K562 (cell line): ENCODE measurements at regions not wholly inside any gene's neighbourhood (a gene's known extent, or its start where the extent isn't known, plus 50 kb on each side); places are given as distances from the start of the nearest gene placed in this dataset.

Source experiments
- ATAC-seq: fragments of 200-7000 bp; cut with Tn5 transposase; 3 replicates; pipeline ENCODE4 v1.9.1; 2020; ENCODE audit warnings: moderate library complexity
- BruUV-seq: library from RNA; stranded (reverse); fragments of 400-500 nt; replicated peaks from 2 replicates; lab custom pipeline; 2021; lab: Mats Ljungman, UMichigan
- CTCF ChIA-PET: fragments of 300-600 bp; formaldehyde crosslinking; extraction: SDS; loops from one replicate; lab custom pipeline; 2021; ENCODE audit warnings: low intra/inter-chr PET ratio; lab: Yijun Ruan, JAX
- POLR2A ChIA-PET: fragments of 300-600, 350-650 bp; sonication (Branson Sonifier 250); formaldehyde crosslinking; extraction: SDS; loops from one replicate; lab custom pipeline; 2021; ENCODE audit warnings: antibody characterized with exemption, inconsistent platforms; lab: Yijun Ruan, JAX
- DNase-seq, 4 experiments: peaks; one replicate each; pipeline versions ENCODE4 v3.0.0 to v3.0.0-alpha.2; 2011 to 2018; ENCODE audit warnings: low spot score in 3 of 4, mixed read lengths in 3 of 4; ENCODE audit errors: extremely low read depth in 1 of 4
- FAIRE-seq: peaks from 2 replicates; lab custom pipeline; 2011; peaks lifted over from hg19 to GRCh38; lab: Jason Lieb, UNC
- H2AFZ ChIP-seq: 2 replicates; pipeline ENCODE4 v1.6.0; 2011; ENCODE audit warnings: low read depth, low read length, control low read depth, inconsistent platforms
- H3K27ac ChIP-seq: fragments of 200-600 bp; 3 replicates; pipeline ENCODE4 v1.8.0; 2011; ENCODE audit warnings: low read depth, mild to moderate bottlenecking, control low read depth, inconsistent platforms, low read length, moderate library complexity, mixed read lengths; ENCODE audit errors: extremely low read depth
- H3K27me3 ChIP-seq, 2 experiments: fragments of 300-600 bp in 1 of 2; 2 replicates in 1 of 2; 3 replicates in 1 of 2; pipeline versions ENCODE4 v1.6.0 to v1.8.0; 2011; ENCODE audit warnings: inconsistent platforms in 2 of 2, low read length in 2 of 2, mild to moderate bottlenecking in 1 of 2, mixed read lengths in 1 of 2, moderate library complexity in 1 of 2; ENCODE audit not compliant: control insufficient read depth in 2 of 2, insufficient read depth in 2 of 2
- H3K36me3 ChIP-seq: fragments of 300-600 bp; 3 replicates; pipeline ENCODE4 v1.8.0; 2011; ENCODE audit warnings: mild to moderate bottlenecking, low read length, inconsistent platforms; ENCODE audit not compliant: control insufficient read depth, insufficient read depth
- H3K4me1 ChIP-seq, 2 experiments: fragments of 200-600 bp in 1 of 2; replicated peaks in 1 of 2; 2 replicates in 1 of 2; 3 replicates in 1 of 2; pipeline versions ENCODE4 v1.5.1 to v1.8.0; 2011; ENCODE audit warnings: inconsistent platforms in 2 of 2, low read length in 2 of 2, mild to moderate bottlenecking in 1 of 2, mixed read lengths in 1 of 2, moderate library complexity in 1 of 2; ENCODE audit not compliant: control insufficient read depth in 2 of 2, insufficient read depth in 2 of 2
- H3K4me2 ChIP-seq: 2 replicates; pipeline ENCODE4 v1.6.1; 2011; ENCODE audit warnings: low read length, control low read depth, inconsistent platforms, mixed read lengths; ENCODE audit not compliant: insufficient read depth
- H3K4me3 ChIP-seq: fragments of 200-600 bp; sonication (generic), shearing (Covaris generic); 2 replicates; pipeline ENCODE4 v1.5.1; 2016; ENCODE audit warnings: control low read depth, inconsistent platforms
- H3K79me2 ChIP-seq: fragments of 200-600 bp; 3 replicates; pipeline ENCODE4 v1.8.0; 2011; ENCODE audit warnings: low read length, inconsistent platforms; ENCODE audit not compliant: control insufficient read depth, insufficient read depth
- H3K9ac ChIP-seq, 2 experiments: 2 replicates each; pipeline versions ENCODE4 v1.6.0 to v1.6.1; 2011; ENCODE audit warnings: low read depth in 2 of 2, low read length in 2 of 2, control low read depth in 1 of 2, inconsistent platforms in 1 of 2, mild to moderate bottlenecking in 1 of 2, mixed read lengths in 1 of 2; ENCODE audit not compliant: insufficient read depth in 1 of 2
- H3K9me1 ChIP-seq: one replicate; pipeline ENCODE4 v1.6.0; 2011; ENCODE audit warnings: inconsistent platforms, mild to moderate bottlenecking, low read length, moderate library complexity; ENCODE audit not compliant: control insufficient read depth, insufficient read depth
- H3K9me3 ChIP-seq: replicated peaks from 2 replicates; pipeline ENCODE4 v1.5.1; 2011; ENCODE audit warnings: low read depth, low read length, inconsistent platforms; ENCODE audit not compliant: control insufficient read depth, insufficient read depth
- H4K20me1 ChIP-seq: replicated peaks from 2 replicates; pipeline ENCODE4 v1.6.1; 2011; ENCODE audit warnings: low read length, inconsistent platforms, mixed read lengths; ENCODE audit not compliant: control insufficient read depth, insufficient read depth
- FOXA1 ChIP-seq: fragments of 450-650 bp; IDR thresholded peaks from 2 replicates; pipeline ENCODE4 v1.6.1; 2016; ENCODE audit warnings: mild to moderate bottlenecking, borderline replicate concordance
- GATAD2B ChIP-seq: fragments of 450-650 bp; IDR thresholded peaks from 2 replicates; pipeline ENCODE4 v1.6.1; 2017; ENCODE audit warnings: mild to moderate bottlenecking, borderline replicate concordance
- HDAC6 ChIP-seq: IDR thresholded peaks from 2 replicates; pipeline ENCODE4 v1.6.1; 2012; ENCODE audit warnings: low read depth, mild to moderate bottlenecking, control low read depth, inconsistent platforms, low read length, moderate library complexity
- LARP7 ChIP-seq: fragments of 450-650 bp; IDR thresholded peaks from 2 replicates; pipeline ENCODE4 v1.6.1; 2016
- OTX1 ChIP-seq: fragments of 450-650 bp; formaldehyde crosslinking; IDR thresholded peaks from 2 replicates; pipeline ENCODE4 v1.4.0; 2022; ENCODE audit warnings: mild to moderate bottlenecking
- PTTG1 ChIP-seq: fragments of 450-650 bp; IDR thresholded peaks from 2 replicates; pipeline ENCODE4 v1.6.1; 2016; ENCODE audit warnings: low read depth, mild to moderate bottlenecking, missing genetic modification characterization, missing compliant biosample characterization
- SRSF1 ChIP-seq: fragments of 200-400 bp; formaldehyde crosslinking; IDR thresholded peaks from 2 replicates; pipeline ENCODE4 v1.6.1; 2017; ENCODE audit warnings: mild to moderate bottlenecking, low read depth, low read length, moderate library complexity
- TCF7L2 ChIP-seq: fragments of 150-350 bp; IDR thresholded peaks from 2 replicates; pipeline ENCODE4 v1.6.1; 2016; ENCODE audit warnings: low read depth, mild to moderate bottlenecking, low read length, moderate library complexity
- XRCC4 ChIP-seq: IDR thresholded peaks from one replicate; pipeline ENCODE4 v1.6.1; 2011; ENCODE audit not compliant: insufficient read depth, insufficient read length; ENCODE audit errors: extremely low read depth
- ZNF408 ChIP-seq: fragments of 250-450 bp; sonication (Bioruptor Pico); IDR thresholded peaks from 2 replicates; pipeline ENCODE4 v1.4.0; 2020; ENCODE audit warnings: low read depth, mild to moderate bottlenecking, moderate library complexity
- ZNF696 ChIP-seq: fragments of 250-450 bp; sonication (Bioruptor Pico); conservative IDR thresholded peaks from 2 replicates; pipeline ENCODE4 v1.4.0; 2020; ENCODE audit warnings: mild to moderate bottlenecking, moderate library complexity
- ZNF717 ChIP-seq: fragments of 250-450 bp; sonication (Bioruptor Pico); IDR thresholded peaks from 2 replicates; pipeline ENCODE4 v1.5.0; 2021
- ZNF780A ChIP-seq: fragments of 250-450 bp; sonication (Bioruptor Pico); IDR thresholded peaks from 2 replicates; pipeline ENCODE4 v1.5.0; 2021; ENCODE audit warnings: mild to moderate bottlenecking
- WGBS: fragments of 100-300 bp; shearing (Covaris generic); methylation state at CpG from one replicate; pipeline ENCODE4 v1.1.6; 2016; ENCODE audit warnings: low coverage, mixed read lengths; ENCODE audit not compliant: insufficient coverage; ENCODE audit errors: missing lambda C conversion rate; 5-methylcytosine and 5-hydroxymethylcytosine counted together
- in situ Hi-C: fragments of 300-500 bp; cut with MboI; formaldehyde crosslinking; loops from 4 replicates; pipeline ENCODE4 v1.15.0; 2018; ENCODE audit warnings: inconsistent platforms, mixed read lengths
- intact Hi-C: fragments of 100-400 bp; cut with micrococcal nuclease; formaldehyde crosslinking; loops from 2 replicates; pipeline ENCODE4 v1.14.2; 2022
- TF ChIP-seq, protein P1 (sequence below): fragments of 450-650 bp; formaldehyde crosslinking; IDR thresholded peaks from 2 replicates; pipeline ENCODE4 v1.4.0; 2020; ENCODE audit warnings: mild to moderate bottlenecking
- TF ChIP-seq, protein P2 (sequence below): sonication (generic); formaldehyde crosslinking; IDR thresholded peaks from 2 replicates; pipeline ENCODE4 v1.8.0; 2022; ENCODE audit warnings: missing genetic modification reagents, mild to moderate bottlenecking, moderate library complexity, borderline replicate concordance
- TF ChIP-seq, protein P3 (sequence below): fragments of 250-450 bp; sonication (Bioruptor Pico); IDR thresholded peaks from 2 replicates; pipeline ENCODE4 v1.9.0; 2021; ENCODE audit warnings: mild to moderate bottlenecking, inconsistent platforms

DNA sequence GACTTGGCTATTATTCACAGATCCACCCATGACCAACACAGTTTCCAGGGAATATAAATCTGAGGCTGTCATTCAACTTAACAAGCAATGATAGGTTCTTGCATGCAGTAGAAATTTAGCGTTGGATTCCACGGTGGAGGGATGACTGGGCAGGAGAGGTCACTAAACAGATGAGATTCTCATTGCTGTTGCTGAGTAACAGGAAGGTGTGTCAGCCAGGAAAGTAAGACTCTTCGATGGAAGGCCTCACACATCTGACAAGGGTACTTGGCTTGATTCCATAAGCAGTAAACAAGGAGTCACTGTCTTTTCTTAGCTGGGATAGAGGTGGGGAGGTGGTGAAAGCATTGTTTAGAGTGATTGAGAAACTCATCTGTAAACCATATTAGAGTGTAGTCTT is 1152.0 kb downstream of the SORCS3 start:
- no peak for ATAC-seq
- CTCF ChIA-PET, result no interaction called here
- no peaks in the 10 kb centered on the region for H3K4me1 ChIP-seq
- no peak overlapping the region for H3K9ac ChIP-seq
- H2AFZ ChIP-seq, result no peak overlapping the region
- no peak overlapping the region for H3K4me2 ChIP-seq
- no peak for FAIRE-seq
- no peaks in the 10 kb centered on the region for H3K27me3 ChIP-seq
- TF ChIP-seq, protein P1, sequence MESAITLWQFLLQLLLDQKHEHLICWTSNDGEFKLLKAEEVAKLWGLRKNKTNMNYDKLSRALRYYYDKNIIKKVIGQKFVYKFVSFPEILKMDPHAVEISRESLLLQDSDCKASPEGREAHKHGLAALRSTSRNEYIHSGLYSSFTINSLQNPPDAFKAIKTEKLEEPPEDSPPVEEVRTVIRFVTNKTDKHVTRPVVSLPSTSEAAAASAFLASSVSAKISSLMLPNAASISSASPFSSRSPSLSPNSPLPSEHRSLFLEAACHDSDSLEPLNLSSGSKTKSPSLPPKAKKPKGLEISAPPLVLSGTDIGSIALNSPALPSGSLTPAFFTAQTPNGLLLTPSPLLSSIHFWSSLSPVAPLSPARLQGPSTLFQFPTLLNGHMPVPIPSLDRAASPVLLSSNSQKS, result no peak
- TF ChIP-seq, protein P2, sequence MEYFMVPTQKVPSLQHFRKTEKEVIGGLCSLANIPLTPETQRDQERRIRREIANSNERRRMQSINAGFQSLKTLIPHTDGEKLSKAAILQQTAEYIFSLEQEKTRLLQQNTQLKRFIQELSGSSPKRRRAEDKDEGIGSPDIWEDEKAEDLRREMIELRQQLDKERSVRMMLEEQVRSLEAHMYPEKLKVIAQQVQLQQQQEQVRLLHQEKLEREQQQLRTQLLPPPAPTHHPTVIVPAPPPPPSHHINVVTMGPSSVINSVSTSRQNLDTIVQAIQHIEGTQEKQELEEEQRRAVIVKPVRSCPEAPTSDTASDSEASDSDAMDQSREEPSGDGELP (CRISPR knock-in tag), result no peak
- TF ChIP-seq HDAC6, result no peak
- TF ChIP-seq ZNF696 (CRISPR knock-in tag), result no peak
- TF ChIP-seq GATAD2B, result no peak
- TF ChIP-seq, protein P3, sequence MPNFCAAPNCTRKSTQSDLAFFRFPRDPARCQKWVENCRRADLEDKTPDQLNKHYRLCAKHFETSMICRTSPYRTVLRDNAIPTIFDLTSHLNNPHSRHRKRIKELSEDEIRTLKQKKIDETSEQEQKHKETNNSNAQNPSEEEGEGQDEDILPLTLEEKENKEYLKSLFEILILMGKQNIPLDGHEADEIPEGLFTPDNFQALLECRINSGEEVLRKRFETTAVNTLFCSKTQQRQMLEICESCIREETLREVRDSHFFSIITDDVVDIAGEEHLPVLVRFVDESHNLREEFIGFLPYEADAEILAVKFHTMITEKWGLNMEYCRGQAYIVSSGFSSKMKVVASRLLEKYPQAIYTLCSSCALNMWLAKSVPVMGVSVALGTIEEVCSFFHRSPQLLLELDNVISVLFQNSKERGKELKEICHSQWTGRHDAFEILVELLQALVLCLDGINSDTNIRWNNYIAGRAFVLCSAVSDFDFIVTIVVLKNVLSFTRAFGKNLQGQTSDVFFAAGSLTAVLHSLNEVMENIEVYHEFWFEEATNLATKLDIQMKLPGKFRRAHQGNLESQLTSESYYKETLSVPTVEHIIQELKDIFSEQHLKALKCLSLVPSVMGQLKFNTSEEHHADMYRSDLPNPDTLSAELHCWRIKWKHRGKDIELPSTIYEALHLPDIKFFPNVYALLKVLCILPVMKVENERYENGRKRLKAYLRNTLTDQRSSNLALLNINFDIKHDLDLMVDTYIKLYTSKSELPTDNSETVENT (CRISPR knock-in tag), result no peak
- TF ChIP-seq ZNF717 (CRISPR knock-in tag), result no peak
- TF ChIP-seq SRSF1, result no peak
- no peak for TF ChIP-seq PTTG1 (tag)
- no peak for TF ChIP-seq TCF7L2
- TF ChIP-seq FOXA1, result no peak
- no peak for TF ChIP-seq ZNF780A (CRISPR knock-in tag)
- no peak for TF ChIP-seq OTX1
- TF ChIP-seq LARP7, result no peak
- TF ChIP-seq XRCC4, result no peak
- no peak for TF ChIP-seq ZNF408 (CRISPR knock-in tag)
- H3K79me2 ChIP-seq, result no peaks in the 10 kb centered on the region
- in situ Hi-C loops, result no loop called here
- DNase-seq, result no peak
- intact Hi-C loops, result no loop called here
- no peaks in the 10 kb centered on the region for H3K9me1 ChIP-seq
- no peaks in the 10 kb centered on the region for H3K9me3 ChIP-seq
- no peak overlapping the region for H3K27ac ChIP-seq
- no TSS peak for BruUV-seq
- H3K4me3 ChIP-seq, result no peak overlapping the region
- no peaks in the 10 kb centered on the region for H4K20me1 ChIP-seq
- POLR2A ChIA-PET, result no interaction called here
- no peaks in the 10 kb centered on the region for H3K36me3 ChIP-seq
- 0% methylated on average over 3 of the region's 3 CpGs for WGBS
